H9 (cell line): ENCODE measurements at regions not wholly inside any gene's neighbourhood (a gene's known extent, or its start where the extent isn't known, plus 50 kb on each side); places are given as distances from the start of the nearest gene placed in this dataset.

Experiments used
- DNase-seq: peaks from one replicate; pipeline ENCODE4 v3.0.0-alpha.2; 2017
- H2AFZ ChIP-seq: one replicate; pipeline ENCODE4 v1.6.1; 2013; ENCODE audit warnings: mild to moderate bottlenecking, low read length, control low read depth, moderate library complexity
- H2AK5ac ChIP-seq: 2 replicates; pipeline ENCODE4 v1.6.1; 2013; ENCODE audit warnings: low read length, control low read depth, mixed read lengths; ENCODE audit not compliant: insufficient read length
- H2BK120ac ChIP-seq: one replicate; pipeline ENCODE4 v1.6.1; 2013; ENCODE audit warnings: low read depth, mild to moderate bottlenecking, low read length, control low read depth, inconsistent platforms; ENCODE audit not compliant: poor library complexity, severe bottlenecking
- H2BK12ac ChIP-seq: 2 replicates; pipeline ENCODE4 v1.6.1; 2013; ENCODE audit warnings: low read length, control low read depth, mixed read lengths, low read depth; ENCODE audit not compliant: insufficient read length
- H2BK15ac ChIP-seq: 2 replicates; pipeline ENCODE4 v1.6.1; 2013; ENCODE audit warnings: low read depth, low read length, control low read depth
- H2BK20ac ChIP-seq: one replicate; pipeline ENCODE4 v1.6.1; 2013; ENCODE audit warnings: low read depth, mild to moderate bottlenecking, low read length, control low read depth, inconsistent platforms; ENCODE audit not compliant: poor library complexity, severe bottlenecking
- H2BK5ac ChIP-seq: 2 replicates; pipeline ENCODE4 v1.6.1; 2013; ENCODE audit warnings: low read length, control low read depth, mixed read lengths; ENCODE audit not compliant: insufficient read length
- H3K14ac ChIP-seq: 2 replicates; pipeline ENCODE4 v1.6.1; 2013; ENCODE audit warnings: low read length, control low read depth; ENCODE audit not compliant: insufficient read depth
- H3K18ac ChIP-seq: 2 replicates; pipeline ENCODE4 v1.6.1; 2013; ENCODE audit warnings: low read depth, mild to moderate bottlenecking, mixed read lengths, low read length, control low read depth; ENCODE audit not compliant: insufficient read length
- H3K23ac ChIP-seq: 2 replicates; pipeline ENCODE4 v1.6.1; 2013; ENCODE audit warnings: low read length, control low read depth, mixed read lengths, low read depth; ENCODE audit not compliant: insufficient read length
- H3K23me2 ChIP-seq: 2 replicates; pipeline ENCODE4 v1.6.1; 2013; ENCODE audit warnings: low read depth, mild to moderate bottlenecking, mixed read lengths, low read length, control low read depth; ENCODE audit not compliant: insufficient read length, poor library complexity, severe bottlenecking
- H3K27ac ChIP-seq: 2 replicates; pipeline ENCODE4 v1.5.1; 2013; ENCODE audit warnings: low read length, control low read depth, mixed read lengths, low read depth; ENCODE audit not compliant: insufficient read length
- H3K27me3 ChIP-seq: 2 replicates; pipeline ENCODE4 v1.6.1; 2013; ENCODE audit warnings: low read length, control low read depth, inconsistent platforms; ENCODE audit not compliant: insufficient read depth
- H3K4ac ChIP-seq: 2 replicates; pipeline ENCODE4 v1.6.1; 2013; ENCODE audit warnings: low read depth, mild to moderate bottlenecking, control low read depth, inconsistent platforms, low read length, moderate library complexity
- H3K4me1 ChIP-seq: 2 replicates; pipeline ENCODE4 v1.6.1; 2013; ENCODE audit warnings: low read length, control low read depth, inconsistent platforms; ENCODE audit not compliant: insufficient read depth
- H3K4me2 ChIP-seq: 2 replicates; pipeline ENCODE4 v1.6.1; 2013; ENCODE audit warnings: low read length, control low read depth, mixed read lengths; ENCODE audit not compliant: insufficient read length, insufficient read depth
- H3K56ac ChIP-seq: 2 replicates; pipeline ENCODE4 v1.6.1; 2013; ENCODE audit warnings: low read depth, mild to moderate bottlenecking, mixed read lengths, low read length, control low read depth; ENCODE audit not compliant: insufficient read length
- H3K79me1 ChIP-seq: 2 replicates; pipeline ENCODE4 v1.6.1; 2013; ENCODE audit warnings: low read depth, mild to moderate bottlenecking, moderate library complexity, low read length, control low read depth, inconsistent platforms; ENCODE audit not compliant: insufficient read depth, poor library complexity, severe bottlenecking
- H3K79me2 ChIP-seq: 2 replicates; pipeline ENCODE4 v1.6.1; 2013; ENCODE audit warnings: low read length, control low read depth, inconsistent platforms; ENCODE audit not compliant: insufficient read depth
- H3K9ac ChIP-seq: 2 replicates; pipeline ENCODE4 v1.6.1; 2013; ENCODE audit warnings: low read length, control low read depth, mixed read lengths; ENCODE audit not compliant: insufficient read length; ENCODE audit errors: extremely low read depth
- H3K9me3 ChIP-seq: one replicate; pipeline ENCODE4 v1.6.1; 2013; ENCODE audit warnings: low read depth, low read length, inconsistent platforms; ENCODE audit not compliant: control insufficient read depth
- H3T11ph ChIP-seq: one replicate; pipeline ENCODE4 v1.6.1; 2013; ENCODE audit warnings: mild to moderate bottlenecking, low read length, control low read depth, inconsistent platforms
- H4K20me1 ChIP-seq: one replicate; pipeline ENCODE4 v1.6.1; 2013; ENCODE audit not compliant: control insufficient read depth, insufficient read length, insufficient read depth
- H4K5ac ChIP-seq: 2 replicates; pipeline ENCODE4 v1.6.1; 2013; ENCODE audit warnings: low read depth, mild to moderate bottlenecking, mixed read lengths, low read length, control low read depth; ENCODE audit not compliant: insufficient read length
- H4K8ac ChIP-seq: replicated peaks from 2 replicates; pipeline ENCODE4 v1.6.1; 2013; ENCODE audit warnings: low read length, control low read depth, mixed read lengths, low read depth; ENCODE audit not compliant: insufficient read length
- H4K91ac ChIP-seq: 2 replicates; pipeline ENCODE4 v1.6.1; 2013; ENCODE audit warnings: low read depth, mild to moderate bottlenecking, moderate library complexity, mixed read lengths, low read length, control low read depth; ENCODE audit not compliant: insufficient read length
- H3K27ac Mint-ChIP-seq, 3 experiments: 2 replicates in 2 of 3; 3 replicates in 1 of 3; pipeline ENCODE4 v1.8.0; 2020 to 2021; ENCODE audit warnings: mixed read lengths in 3 of 3, mild to moderate bottlenecking in 1 of 3, moderate library complexity in 1 of 3
- H3K27me3 Mint-ChIP-seq: 2 replicates; pipeline ENCODE4 v1.8.0; 2021; ENCODE audit warnings: low read depth, mild to moderate bottlenecking, moderate library complexity, mixed read lengths
- H3K36me3 Mint-ChIP-seq, 3 experiments: 2 replicates in 2 of 3; 3 replicates in 1 of 3; pipeline ENCODE4 v1.8.0; 2020 to 2021; ENCODE audit warnings: low read depth in 3 of 3, mixed read lengths in 3 of 3; ENCODE audit not compliant: insufficient read depth in 1 of 3
- H3K4me1 Mint-ChIP-seq, 2 experiments: 2 replicates each; pipeline ENCODE4 v1.8.0; 2020; ENCODE audit warnings: mixed read lengths in 2 of 2
- H3K4me3 Mint-ChIP-seq, 2 experiments: 2 replicates in 1 of 2; 3 replicates in 1 of 2; pipeline ENCODE4 v1.8.0; 2020 to 2021; ENCODE audit warnings: mild to moderate bottlenecking in 2 of 2, mixed read lengths in 2 of 2, moderate library complexity in 1 of 2
- H3K9me3 Mint-ChIP-seq, 2 experiments: 2 replicates in 1 of 2; 3 replicates in 1 of 2; pipeline ENCODE4 v1.8.0; 2020; ENCODE audit warnings: mild to moderate bottlenecking in 2 of 2, mixed read lengths in 2 of 2, moderate library complexity in 1 of 2
- WGBS: extraction: QIAGEN DNeasy Blood & Tissue Kit; methylation state at CpG from one replicate; pipeline ENCODE4 v1.1.7; 2013; ENCODE audit warnings: missing lambda C conversion rate, low lambda C conversion rate, mixed read lengths; ENCODE audit not compliant: insufficient read length; ENCODE audit errors: extremely low coverage; 5-methylcytosine and 5-hydroxymethylcytosine counted together
- TF ChIP-seq, protein P1 (sequence below): fragments of 200-600 bp; sonication (generic); conservative IDR thresholded peaks from 3 replicates; pipeline ENCODE4 v1.8.0; 2021; ENCODE audit warnings: antibody characterized with exemption, mild to moderate bottlenecking

DNA sequence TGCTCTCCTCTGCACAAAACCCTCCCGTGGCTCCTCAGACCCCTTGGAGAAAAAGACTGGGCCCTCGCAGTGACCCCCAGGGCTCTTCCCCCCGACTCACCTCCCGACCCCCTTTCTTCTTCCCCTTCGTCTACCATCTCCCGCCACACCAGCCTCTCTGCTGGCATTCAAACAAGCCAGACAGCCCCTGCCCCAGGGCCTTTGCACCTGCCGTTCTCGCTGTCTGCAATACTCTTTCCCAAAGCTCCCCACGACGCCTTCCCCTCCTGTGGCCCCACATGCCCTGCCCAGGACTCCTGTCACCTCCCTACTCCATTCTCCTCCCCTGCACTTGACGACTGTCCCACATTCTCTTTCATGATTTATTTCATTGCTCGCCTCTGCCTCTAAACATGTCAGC, 115.7 kb downstream of the PHETA1 start:
- H3K4me3 Mint-ChIP-seq = no peak overlapping the region
- Histone ChIP-seq H3K27me3 (no peaks in the 10 kb centered on the region), H3K27ac (no peak overlapping the region), H4K20me1 (no peaks in the 10 kb centered on the region), H3K4me1 (no peaks in the 10 kb centered on the region; the same call in 1 of the 2 replicates), H2BK15ac (no peak overlapping the region), H3K79me2 (no peaks in the 10 kb centered on the region), H4K8ac (no peak overlapping the region), H2BK5ac (no peak overlapping the region), H4K91ac (no peak overlapping the region), H3K4ac (no peak overlapping the region), H3K23me2 (no peaks in the 10 kb centered on the region), H2AFZ (no peak overlapping the region), H2BK120ac (no peak overlapping the region), H2BK20ac (no peak overlapping the region), H3K79me1 (no peaks in the 10 kb centered on the region), H3T11ph (no peak overlapping the region), H3K18ac (no peak overlapping the region), H3K23ac (no peak overlapping the region), H3K9me3 (no peaks in the 10 kb centered on the region), H2BK12ac (no peak overlapping the region), H4K5ac (no peak overlapping the region), H3K4me2 (no peak overlapping the region), H3K14ac (no peak overlapping the region), H3K9ac (no peak overlapping the region), H3K56ac (no peak overlapping the region), H2AK5ac (no peak overlapping the region)
- TF ChIP-seq, protein P1, sequence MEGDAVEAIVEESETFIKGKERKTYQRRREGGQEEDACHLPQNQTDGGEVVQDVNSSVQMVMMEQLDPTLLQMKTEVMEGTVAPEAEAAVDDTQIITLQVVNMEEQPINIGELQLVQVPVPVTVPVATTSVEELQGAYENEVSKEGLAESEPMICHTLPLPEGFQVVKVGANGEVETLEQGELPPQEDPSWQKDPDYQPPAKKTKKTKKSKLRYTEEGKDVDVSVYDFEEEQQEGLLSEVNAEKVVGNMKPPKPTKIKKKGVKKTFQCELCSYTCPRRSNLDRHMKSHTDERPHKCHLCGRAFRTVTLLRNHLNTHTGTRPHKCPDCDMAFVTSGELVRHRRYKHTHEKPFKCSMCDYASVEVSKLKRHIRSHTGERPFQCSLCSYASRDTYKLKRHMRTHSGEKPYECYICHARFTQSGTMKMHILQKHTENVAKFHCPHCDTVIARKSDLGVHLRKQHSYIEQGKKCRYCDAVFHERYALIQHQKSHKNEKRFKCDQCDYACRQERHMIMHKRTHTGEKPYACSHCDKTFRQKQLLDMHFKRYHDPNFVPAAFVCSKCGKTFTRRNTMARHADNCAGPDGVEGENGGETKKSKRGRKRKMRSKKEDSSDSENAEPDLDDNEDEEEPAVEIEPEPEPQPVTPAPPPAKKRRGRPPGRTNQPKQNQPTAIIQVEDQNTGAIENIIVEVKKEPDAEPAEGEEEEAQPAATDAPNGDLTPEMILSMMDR = no peak
- no CpG with 5 or more reads among the region's 12 CpGs for WGBS
- no peaks in the 10 kb centered on the region; a peak in 1 of 7 replicates for H3K36me3 Mint-ChIP-seq
- H3K27me3 Mint-ChIP-seq = peaks cover 2% of the 10 kb centered on the region
- H3K4me1 Mint-ChIP-seq = peaks cover 0 to 7% of the 10 kb centered on the region in 2 experiments; a peak in 2 of 4 replicates
- DNase-seq = no peak
- no peaks in the 10 kb centered on the region for H3K9me3 Mint-ChIP-seq
- H3K27ac Mint-ChIP-seq = no peak overlapping the region
